Kidney epithelial cell (primary cell): ENCODE measurements at regions not wholly inside any gene's neighbourhood (a gene's known extent, or its start where the extent isn't known, plus 50 kb on each side); places are given as distances from the start of the nearest gene placed in this dataset.

Experiments used
- DNase-seq: peaks from one replicate; pipeline ENCODE4 v3.0.0-alpha.2; 2010; ENCODE audit warnings: low read depth
- H3K27me3 ChIP-seq: 2 replicates; pipeline ENCODE4 v1.6.0; 2011; ENCODE audit warnings: low read length; ENCODE audit not compliant: control insufficient read depth, insufficient read depth
- H3K36me3 ChIP-seq: 2 replicates; pipeline ENCODE4 v1.5.1; 2011; ENCODE audit warnings: low read length; ENCODE audit not compliant: control insufficient read depth, insufficient read depth
- H3K4me3 ChIP-seq: 2 replicates; pipeline ENCODE4 v1.5.1; 2011; ENCODE audit warnings: low read depth, mild to moderate bottlenecking, control low read depth, low read length
- CTCF ChIP-seq: IDR thresholded peaks from 2 replicates; pipeline ENCODE4 v1.5.1; 2011; ENCODE audit warnings: mild to moderate bottlenecking, moderate library complexity, low read length, control low read depth, inconsistent platforms; ENCODE audit not compliant: insufficient read depth, poor library complexity, severe bottlenecking

GRCh38 chr5:2669259-2669658, 82.2 kb downstream of the IRX2 start:
- Histone ChIP-seq H3K36me3 (no peaks in the 10 kb centered on the region), H3K27me3 (no peaks in the 10 kb centered on the region)

GRCh38 chr5:2666081-2666480, 85.4 kb downstream of the IRX2 start:
- Histone ChIP-seq H3K4me3 (no peak overlapping the region), H3K36me3 (no peaks in the 10 kb centered on the region), H3K27me3 (no peaks in the 10 kb centered on the region)
- no peak for DNase-seq
- TF ChIP-seq CTCF: no peak

More at GRCh38 chr5:2669259-2669658, 82.2 kb downstream of the IRX2 start:
- no peak overlapping the region for H3K4me3 ChIP-seq
- no peak for TF ChIP-seq CTCF
- no peak for DNase-seq

GRCh38 chr5:2663489-2663888, 88.0 kb downstream of the IRX2 start:
- no peaks in the 10 kb centered on the region for H3K36me3 ChIP-seq
- no peak for DNase-seq
- H3K27me3 ChIP-seq: no peaks in the 10 kb centered on the region
- TF ChIP-seq CTCF: no peak
- H3K4me3 ChIP-seq: no peak overlapping the region

GRCh38 chr5:2660315-2660714, 91.2 kb downstream of the IRX2 start:
- Histone ChIP-seq H3K4me3 (no peak overlapping the region), H3K27me3 (no peaks in the 10 kb centered on the region), H3K36me3 (no peaks in the 10 kb centered on the region)
- no peak for TF ChIP-seq CTCF
- no peak for DNase-seq

- H3K27me3 ChIP-seq: no peaks in the 10 kb centered on the region
- no peaks in the 10 kb centered on the region for H3K36me3 ChIP-seq
- no peak overlapping the region for H3K4me3 ChIP-seq
- DNase-seq: no peak
- no peak for TF ChIP-seq CTCF
Observed at GRCh38 chr5:2658881-2659470, 92.5 kb downstream of the IRX2 start.

- Histone ChIP-seq H3K27me3 (no peaks in the 10 kb centered on the region), H3K36me3 (no peaks in the 10 kb centered on the region), H3K4me3 (no peak overlapping the region)
- TF ChIP-seq CTCF: no peak
- DNase-seq: no peak
Observed at GRCh38 chr5:2658447-2658846, 93.0 kb downstream of the IRX2 start.
